GM12878 (cell line): ENCODE measurements at regions not wholly inside any gene's neighbourhood (a gene's known extent, or its start where the extent isn't known, plus 50 kb on each side); places are given as distances from the start of the nearest gene placed in this dataset.

Experiments used
- ATF7 ChIP-seq: fragments of 450-650 bp; IDR thresholded peaks from 2 replicates; pipeline ENCODE4 v1.6.1; 2016; ENCODE audit warnings: low read depth, mild to moderate bottlenecking
- CBFB ChIP-seq: IDR thresholded peaks from 2 replicates; pipeline ENCODE4 v1.6.1; 2016; ENCODE audit warnings: antibody characterized with exemption, low read depth
- CREM ChIP-seq: IDR thresholded peaks from 2 replicates; pipeline ENCODE4 v1.6.1; 2014; ENCODE audit warnings: antibody characterized with exemption, low read depth
- ETV6 ChIP-seq, 2 experiments: fragments of 450-650 bp in 1 of 2; IDR thresholded peaks in 1 of 2; conservative IDR thresholded peaks in 1 of 2; 2 replicates each; pipeline ENCODE4 v1.6.1; 2014; ENCODE audit warnings: antibody characterized with exemption in 1 of 2, borderline replicate concordance in 1 of 2, low read depth in 1 of 2, mild to moderate bottlenecking in 1 of 2, moderate library complexity in 1 of 2
- IRF4 ChIP-seq: IDR thresholded peaks from 2 replicates; pipeline ENCODE4 v1.6.1; 2011; ENCODE audit warnings: low read depth, low read length
- NR2F1 ChIP-seq: fragments of 450-650 bp; conservative IDR thresholded peaks from 2 replicates; pipeline ENCODE4 v1.6.1; 2017; ENCODE audit warnings: mild to moderate bottlenecking
- RELA ChIP-seq: fragments of 450-650 bp; IDR thresholded peaks from 2 replicates; pipeline ENCODE4 v1.8.0; 2014; ENCODE audit warnings: borderline replicate concordance; ENCODE audit not compliant: partially characterized antibody
- SMC3 ChIP-seq: IDR thresholded peaks from 2 replicates; pipeline ENCODE4 v1.6.1; 2011; ENCODE audit warnings: low read length, improper control_type of control experiment, borderline replicate concordance
- ZBTB11 ChIP-seq: fragments of 450-650 bp; formaldehyde crosslinking; IDR thresholded peaks from 2 replicates; pipeline ENCODE4 v1.5.0; 2022; ENCODE audit warnings: mild to moderate bottlenecking, missing genetic modification characterization
- TF ChIP-seq, protein P1 (sequence below): IDR thresholded peaks from 2 replicates; pipeline ENCODE4 v1.6.1; 2012; ENCODE audit warnings: low read depth, low read length, improper control_type of control experiment

DNA sequence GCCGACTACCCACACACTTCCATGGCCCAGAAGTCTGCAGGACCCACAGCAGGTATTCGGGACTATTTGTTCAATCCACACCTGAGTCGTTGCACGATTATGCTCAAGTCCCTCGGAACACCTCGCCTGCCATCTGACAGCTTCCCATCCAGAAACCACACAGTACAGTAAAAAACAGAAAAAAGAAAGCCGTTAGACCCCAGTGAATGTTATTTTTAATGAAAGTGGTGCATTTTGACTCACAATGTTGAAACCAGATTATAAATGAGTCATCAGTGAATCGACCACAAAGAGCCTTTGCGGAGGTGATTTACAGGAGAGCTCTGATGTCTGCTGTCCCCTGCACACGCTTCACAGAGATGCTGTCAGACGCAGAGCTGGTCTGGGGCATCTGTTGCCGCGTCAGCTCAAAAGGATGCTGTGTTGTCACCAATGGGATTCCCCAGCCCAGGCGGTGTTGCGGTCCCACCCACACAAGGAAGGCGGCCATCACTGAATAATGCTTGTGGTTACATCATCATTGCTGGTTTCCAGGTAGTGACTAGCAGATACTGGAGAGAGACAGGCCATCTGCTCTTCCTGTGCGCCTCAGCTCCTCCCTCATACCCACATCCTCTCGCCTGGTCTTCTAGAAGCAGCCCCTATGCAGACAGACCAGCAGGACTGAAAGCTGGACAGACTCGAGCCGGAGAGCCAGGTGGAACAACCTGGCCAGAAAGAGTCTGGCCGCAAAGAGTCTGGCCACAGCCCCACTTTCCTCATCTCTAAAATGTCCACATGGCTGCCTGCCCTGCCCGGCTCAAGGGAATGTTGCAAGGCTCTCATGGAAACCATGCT is 116.8 kb downstream of the TOMM20 start (continued):
- no peak for TF ChIP-seq ZBTB11 (CRISPR knock-in tag)
- TF ChIP-seq RELA, result peak; percentile 95
- TF ChIP-seq, protein P1, sequence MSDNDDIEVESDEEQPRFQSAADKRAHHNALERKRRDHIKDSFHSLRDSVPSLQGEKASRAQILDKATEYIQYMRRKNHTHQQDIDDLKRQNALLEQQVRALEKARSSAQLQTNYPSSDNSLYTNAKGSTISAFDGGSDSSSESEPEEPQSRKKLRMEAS, result peak; percentile 47
- TF ChIP-seq NR2F1, result peak; percentile 95
- peak; percentile 99 for TF ChIP-seq CREM
- TF ChIP-seq ETV6 (conservative IDR thresholded peaks at IDR 0.05 in 1 of 2, IDR thresholded peaks at IDR 0.05 in 1 of 2; ENCODE audit: borderline replicate concordance in 1 of 2, low read depth in 1 of 2), result peak in 1 of 2 experiments; percentile 95; a peak in 2 of 4 replicates
- peak; percentile 38; the same call in 1 of the 2 replicates for TF ChIP-seq SMC3
- TF ChIP-seq IRF4, result peak; percentile 98
- peak; percentile 99 for TF ChIP-seq CBFB
- peak; percentile 99 for TF ChIP-seq ATF7
